Thoracic aorta (tissue), 2 donors: ENCODE measurements at regions not wholly inside any gene's neighbourhood (a gene's known extent, or its start where the extent isn't known, plus 50 kb on each side); places are given as distances from the start of the nearest gene placed in this dataset.

Source experiments
- ATAC-seq: fragments of 150-250 bp; one replicate; pipeline ENCODE4 v1.8.0; 2017; ENCODE audit warnings: low read depth; ENCODE audit not compliant: insufficient number of reproducible peaks, low FRiP score
- DNase-seq: peaks from one replicate; pipeline ENCODE4 v3.0.0-alpha.2; 2020; ENCODE audit warnings: low spot score
- H3K27ac ChIP-seq, 2 donors: fragments of 200-600 bp; sonication (generic); 1 replicate in 1 of 2; 2 replicates in 1 of 2; pipeline ENCODE4 v1.5.1; 2016; ENCODE audit warnings: mild to moderate bottlenecking in 2 of 2, moderate library complexity in 2 of 2
- H3K27me3 ChIP-seq: fragments of 200-600 bp; sonication (generic); replicated peaks from 2 replicates; pipeline ENCODE4 v1.6.0; 2016; ENCODE audit warnings: mild to moderate bottlenecking; ENCODE audit not compliant: insufficient read depth
- H3K36me3 ChIP-seq: fragments of 200-600 bp; sonication (generic); one replicate; pipeline ENCODE4 v1.5.1; 2016
- H3K4me1 ChIP-seq, 2 donors: fragments of 200-600 bp; sonication (generic); 1 replicate in 1 of 2; 2 replicates in 1 of 2; pipeline versions ENCODE4 v1.5.1 to v1.6.0; 2016; ENCODE audit warnings: low read depth in 2 of 2, mild to moderate bottlenecking in 1 of 2; ENCODE audit not compliant: control insufficient read depth in 1 of 2
- H3K4me3 ChIP-seq: fragments of 200-600 bp; sonication (generic); 2 replicates; pipeline ENCODE4 v1.5.1; 2016; ENCODE audit warnings: mild to moderate bottlenecking
- H3K9me3 ChIP-seq: fragments of 200-600 bp; sonication (generic); 2 replicates; pipeline ENCODE4 v1.5.1; 2016
- TF ChIP-seq, protein P1 (sequence below): fragments of 200-600 bp; sonication (generic); IDR thresholded peaks from one replicate; pipeline ENCODE4 v1.5.1; 2019; ENCODE audit warnings: antibody characterized with exemption

DNA sequence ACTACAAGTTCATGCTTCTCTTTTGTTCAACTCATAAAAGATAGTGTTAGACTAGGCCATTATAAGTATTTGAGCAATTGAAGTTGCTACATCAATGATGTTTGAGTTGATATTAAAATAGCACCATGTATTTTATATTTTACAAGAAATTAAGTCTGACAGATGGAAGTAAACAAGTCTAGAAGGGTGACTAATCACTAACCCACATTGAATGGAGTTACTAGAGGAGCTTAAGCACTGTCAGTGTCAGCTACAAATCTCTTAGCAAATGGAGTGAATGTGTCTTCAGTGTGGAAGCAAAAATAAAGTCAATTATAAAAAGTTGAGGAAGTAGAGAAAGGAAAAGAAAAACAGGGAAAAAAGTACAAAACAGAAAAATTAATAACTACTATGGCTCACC is 592.5 kb downstream of the PCDH18 start:
- no peak for ATAC-seq
- no peaks in the 10 kb centered on the region for H3K27me3 ChIP-seq
- no peak overlapping the region for H3K27ac ChIP-seq
- no peaks in the 10 kb centered on the region for H3K36me3 ChIP-seq
- no peaks in the 10 kb centered on the region for H3K9me3 ChIP-seq
- H3K4me1 ChIP-seq, result no peaks in the 10 kb centered on the region
- H3K4me3 ChIP-seq, result no peak overlapping the region
- no peak for DNase-seq
- TF ChIP-seq, protein P1, sequence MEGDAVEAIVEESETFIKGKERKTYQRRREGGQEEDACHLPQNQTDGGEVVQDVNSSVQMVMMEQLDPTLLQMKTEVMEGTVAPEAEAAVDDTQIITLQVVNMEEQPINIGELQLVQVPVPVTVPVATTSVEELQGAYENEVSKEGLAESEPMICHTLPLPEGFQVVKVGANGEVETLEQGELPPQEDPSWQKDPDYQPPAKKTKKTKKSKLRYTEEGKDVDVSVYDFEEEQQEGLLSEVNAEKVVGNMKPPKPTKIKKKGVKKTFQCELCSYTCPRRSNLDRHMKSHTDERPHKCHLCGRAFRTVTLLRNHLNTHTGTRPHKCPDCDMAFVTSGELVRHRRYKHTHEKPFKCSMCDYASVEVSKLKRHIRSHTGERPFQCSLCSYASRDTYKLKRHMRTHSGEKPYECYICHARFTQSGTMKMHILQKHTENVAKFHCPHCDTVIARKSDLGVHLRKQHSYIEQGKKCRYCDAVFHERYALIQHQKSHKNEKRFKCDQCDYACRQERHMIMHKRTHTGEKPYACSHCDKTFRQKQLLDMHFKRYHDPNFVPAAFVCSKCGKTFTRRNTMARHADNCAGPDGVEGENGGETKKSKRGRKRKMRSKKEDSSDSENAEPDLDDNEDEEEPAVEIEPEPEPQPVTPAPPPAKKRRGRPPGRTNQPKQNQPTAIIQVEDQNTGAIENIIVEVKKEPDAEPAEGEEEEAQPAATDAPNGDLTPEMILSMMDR, result no peak

DNA sequence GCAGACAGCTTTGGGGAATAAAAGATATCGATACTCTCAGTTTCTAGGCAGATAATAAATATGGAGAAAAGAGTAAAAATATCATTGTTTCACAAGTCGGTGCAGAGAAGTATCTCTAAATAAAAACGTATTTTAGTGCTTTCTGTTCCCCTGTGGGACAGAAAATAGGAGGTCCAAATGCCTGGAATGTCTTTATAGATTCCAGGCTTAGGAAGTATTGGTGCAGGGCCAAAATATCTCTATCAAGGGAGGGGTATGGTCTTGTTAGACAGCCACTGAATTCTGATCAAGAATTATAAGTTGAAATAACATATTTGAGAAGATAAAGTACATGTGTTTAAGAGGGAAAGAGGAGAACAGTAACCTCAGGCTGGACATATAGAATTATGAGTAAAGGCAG is 596.4 kb downstream of the PCDH18 start:
- H3K36me3 ChIP-seq, result no peaks in the 10 kb centered on the region
- no peaks in the 10 kb centered on the region for H3K27me3 ChIP-seq
- ATAC-seq, result no peak
- no peak overlapping the region for H3K27ac ChIP-seq
- DNase-seq, result no peak
- no peaks in the 10 kb centered on the region for H3K4me1 ChIP-seq
- no peak overlapping the region for H3K4me3 ChIP-seq
- TF ChIP-seq, protein P1, result no peak
- H3K9me3 ChIP-seq, result no peaks in the 10 kb centered on the region

DNA sequence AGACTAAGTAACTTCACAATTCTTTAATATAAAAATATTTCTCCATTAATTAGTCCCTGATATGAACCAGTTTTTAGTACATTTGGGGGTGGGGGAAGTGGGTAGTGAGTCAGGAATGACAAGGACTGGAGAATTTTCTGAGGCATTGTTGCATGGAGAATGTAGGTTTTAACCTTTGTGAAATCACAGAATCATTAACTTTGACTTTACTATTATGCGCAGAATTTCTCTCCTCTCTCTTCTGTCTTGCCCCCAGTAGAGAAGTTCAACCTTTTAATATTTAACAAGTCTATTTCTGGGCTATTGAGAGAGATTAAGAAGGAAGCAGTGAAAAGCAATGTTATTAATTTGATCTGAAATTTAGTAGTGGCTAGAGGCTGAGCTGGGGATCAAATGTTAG is 597.0 kb downstream of the PCDH18 start:
- Histone ChIP-seq H3K36me3 (no peaks in the 10 kb centered on the region), H3K27ac (no peak overlapping the region), H3K9me3 (no peaks in the 10 kb centered on the region), H3K27me3 (no peaks in the 10 kb centered on the region), H3K4me1 (no peaks in the 10 kb centered on the region), H3K4me3 (no peak overlapping the region)
- TF ChIP-seq, protein P1, result no peak
- ATAC-seq, result no peak
- no peak for DNase-seq

DNA sequence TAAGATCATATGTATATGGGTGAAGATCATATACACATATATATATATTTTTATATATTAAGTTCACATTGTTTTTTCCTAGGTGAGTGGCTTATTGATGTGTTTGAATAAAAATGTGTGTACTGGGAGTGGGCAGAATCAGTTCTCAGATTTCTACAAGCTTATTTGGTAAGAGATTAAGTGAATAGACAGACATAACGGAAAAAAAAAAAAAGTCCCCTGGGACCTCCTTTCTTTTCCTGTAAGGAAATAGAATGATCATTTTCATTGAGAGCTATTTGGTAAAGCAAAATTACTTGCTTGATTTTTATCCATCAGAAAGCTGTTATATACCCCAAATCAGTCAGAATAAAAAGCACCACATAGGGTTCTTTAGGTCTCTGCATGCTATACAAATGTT is 597.7 kb downstream of the PCDH18 start:
- Histone ChIP-seq H3K36me3 (no peaks in the 10 kb centered on the region), H3K27ac (no peak overlapping the region), H3K4me3 (no peak overlapping the region), H3K27me3 (no peaks in the 10 kb centered on the region), H3K4me1 (no peaks in the 10 kb centered on the region), H3K9me3 (no peaks in the 10 kb centered on the region)
- TF ChIP-seq, protein P1, result no peak
- ATAC-seq (no peak), DNase-seq (no peak)

DNA sequence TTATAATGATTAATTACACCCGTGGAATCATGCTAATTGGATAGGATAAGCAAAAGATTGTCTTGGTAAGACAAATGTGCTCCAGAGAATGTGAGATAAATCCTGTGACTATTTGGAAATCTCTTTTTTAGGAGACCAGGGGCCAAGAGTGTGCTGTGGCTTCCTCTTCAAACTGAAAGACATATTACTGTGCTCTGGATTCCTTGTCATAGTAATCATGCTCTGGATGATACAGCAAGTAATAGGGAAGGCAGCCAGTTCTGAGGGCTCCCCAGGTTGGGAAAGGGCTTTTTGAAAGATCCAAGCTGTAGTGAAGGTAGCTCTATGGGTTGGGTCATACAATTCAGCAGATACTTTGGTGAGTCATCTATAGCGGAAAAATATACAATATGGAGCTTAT is 600.5 kb downstream of the PCDH18 start:
- no peak for ATAC-seq
- Histone ChIP-seq H3K4me3 (no peak overlapping the region), H3K27me3 (no peaks in the 10 kb centered on the region), H3K27ac (no peak overlapping the region), H3K9me3 (no peaks in the 10 kb centered on the region), H3K4me1 (no peaks in the 10 kb centered on the region), H3K36me3 (no peaks in the 10 kb centered on the region)
- no peak for DNase-seq
- TF ChIP-seq, protein P1, result no peak
